ENCODE measurements at regions not wholly inside any gene's neighbourhood (a gene's known extent, or its start where the extent isn't known, plus 50 kb on each side); places are given as distances from the start of the nearest gene placed in this dataset.

- peak; percentile 62 for DNase-seq (ENCODE audit: low read depth)
Observed at GRCh38 chr9:99365233-99365980, 143.3 kb downstream of the SEC61B start.

GRCh38 chr9:99366183-99366582 is 144.1 kb downstream of the SEC61B start:
- no peak for DNase-seq (ENCODE audit: low read depth)

- DNase-seq (ENCODE audit: low read depth), result no peak
Observed at GRCh38 chr9:99366621-99367020, 144.5 kb downstream of the SEC61B start.

DNA sequence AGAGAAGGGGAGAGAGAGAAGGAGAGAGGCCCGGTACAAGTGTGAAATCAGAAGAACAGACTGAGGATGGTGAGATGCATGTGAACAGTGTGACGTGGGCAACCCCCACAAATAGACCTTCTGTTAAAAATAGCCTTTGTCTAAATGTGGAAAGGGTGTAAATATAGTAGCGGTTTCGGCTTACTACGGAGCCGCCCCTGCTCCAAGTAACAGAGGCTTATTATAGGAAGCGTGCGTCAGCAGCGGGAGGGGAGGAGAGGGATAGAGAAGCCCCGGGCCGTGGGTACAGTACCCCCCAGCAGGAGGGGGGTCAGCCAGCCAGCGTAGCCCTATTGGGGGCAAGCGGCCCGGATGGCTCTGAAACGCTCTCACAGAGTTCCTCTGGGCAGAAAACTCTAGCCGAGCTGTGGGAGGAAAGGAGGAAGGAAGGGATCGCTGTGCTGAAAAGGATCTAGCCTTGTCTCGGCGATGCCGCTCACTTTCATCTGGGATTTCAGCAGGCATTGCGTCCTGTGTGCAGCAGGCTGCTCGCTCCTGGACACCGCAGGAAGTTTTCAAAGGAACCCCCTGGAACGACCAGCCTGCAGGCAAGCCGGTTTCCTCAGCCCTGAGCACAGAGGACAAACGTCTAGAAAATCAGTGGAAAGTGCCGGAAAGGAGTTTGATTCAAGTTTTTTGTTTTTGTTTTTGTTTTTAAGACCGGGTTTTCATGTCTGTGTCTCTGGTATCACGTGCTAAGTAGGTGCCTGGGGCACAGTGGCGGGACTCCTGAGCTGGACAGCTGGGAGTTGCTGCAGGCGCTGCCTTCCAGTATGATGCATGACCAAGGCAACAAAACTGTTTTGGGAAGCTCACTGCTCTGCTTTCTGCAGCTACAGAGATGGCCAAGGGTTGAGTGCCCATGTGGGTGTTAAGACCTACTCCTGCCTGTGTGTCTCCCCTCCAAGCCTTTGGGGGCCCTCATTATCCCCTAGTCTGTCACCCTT is 146.6 kb downstream of the SEC61B start:
- peak; percentile 64 for DNase-seq (ENCODE audit: low read depth)

GRCh38 chr9:99369327-99369722 is 147.2 kb downstream of the SEC61B start:
- DNase-seq (ENCODE audit: low read depth), result no peak

- no peak for DNase-seq (ENCODE audit: low read depth)
Observed at GRCh38 chr9:99370376-99370775, 148.3 kb downstream of the SEC61B start.

DNA sequence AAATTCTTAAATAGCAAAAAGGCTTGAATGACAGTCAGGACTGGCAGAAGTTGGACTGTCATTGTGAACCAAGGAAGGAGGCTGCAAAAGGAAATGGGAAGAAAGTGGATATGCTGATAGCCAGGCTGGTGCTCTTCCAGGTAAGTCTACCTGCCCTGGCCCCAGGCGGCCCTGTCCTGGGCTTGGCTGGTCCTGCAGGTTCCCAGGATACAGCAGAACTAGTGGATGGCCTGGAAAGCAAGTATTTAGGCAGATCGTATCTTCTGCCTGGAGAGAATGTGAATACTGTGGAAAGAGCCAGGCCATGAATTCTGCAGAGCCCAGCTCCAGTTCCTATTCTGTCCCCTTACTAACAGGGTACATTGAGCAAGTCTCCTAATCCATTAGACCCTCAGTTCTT is 149.3 kb downstream of the SEC61B start:
- no peak for DNase-seq (ENCODE audit: low read depth)

GRCh38 chr9:99373912-99374311 is 151.8 kb downstream of the SEC61B start:
- no peak for DNase-seq (ENCODE audit: low read depth)

- no peak for DNase-seq (ENCODE audit: low read depth)
Observed at GRCh38 chr9:99374793-99375192, 152.7 kb downstream of the SEC61B start.

DNA sequence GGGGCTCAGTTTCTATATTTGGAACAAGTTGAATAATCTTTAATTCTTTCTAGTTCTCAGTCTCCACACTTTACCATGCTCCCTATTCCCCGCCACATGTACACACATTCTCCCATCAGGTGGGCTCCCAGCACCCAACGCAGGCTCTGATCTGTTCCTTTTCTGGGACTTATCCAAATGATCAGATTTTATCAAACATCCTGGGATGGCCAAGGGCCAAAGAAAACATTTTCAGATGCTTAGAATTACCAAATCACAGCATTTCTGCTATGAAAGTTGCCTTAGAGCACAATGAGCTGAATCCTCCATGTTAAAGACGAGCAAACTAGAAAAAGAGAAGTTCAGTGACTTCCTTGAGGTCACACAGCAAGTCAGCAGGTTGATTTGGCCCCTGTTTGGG is 153.4 kb downstream of the SEC61B start:
- no peak for DNase-seq (ENCODE audit: low read depth)

DNA sequence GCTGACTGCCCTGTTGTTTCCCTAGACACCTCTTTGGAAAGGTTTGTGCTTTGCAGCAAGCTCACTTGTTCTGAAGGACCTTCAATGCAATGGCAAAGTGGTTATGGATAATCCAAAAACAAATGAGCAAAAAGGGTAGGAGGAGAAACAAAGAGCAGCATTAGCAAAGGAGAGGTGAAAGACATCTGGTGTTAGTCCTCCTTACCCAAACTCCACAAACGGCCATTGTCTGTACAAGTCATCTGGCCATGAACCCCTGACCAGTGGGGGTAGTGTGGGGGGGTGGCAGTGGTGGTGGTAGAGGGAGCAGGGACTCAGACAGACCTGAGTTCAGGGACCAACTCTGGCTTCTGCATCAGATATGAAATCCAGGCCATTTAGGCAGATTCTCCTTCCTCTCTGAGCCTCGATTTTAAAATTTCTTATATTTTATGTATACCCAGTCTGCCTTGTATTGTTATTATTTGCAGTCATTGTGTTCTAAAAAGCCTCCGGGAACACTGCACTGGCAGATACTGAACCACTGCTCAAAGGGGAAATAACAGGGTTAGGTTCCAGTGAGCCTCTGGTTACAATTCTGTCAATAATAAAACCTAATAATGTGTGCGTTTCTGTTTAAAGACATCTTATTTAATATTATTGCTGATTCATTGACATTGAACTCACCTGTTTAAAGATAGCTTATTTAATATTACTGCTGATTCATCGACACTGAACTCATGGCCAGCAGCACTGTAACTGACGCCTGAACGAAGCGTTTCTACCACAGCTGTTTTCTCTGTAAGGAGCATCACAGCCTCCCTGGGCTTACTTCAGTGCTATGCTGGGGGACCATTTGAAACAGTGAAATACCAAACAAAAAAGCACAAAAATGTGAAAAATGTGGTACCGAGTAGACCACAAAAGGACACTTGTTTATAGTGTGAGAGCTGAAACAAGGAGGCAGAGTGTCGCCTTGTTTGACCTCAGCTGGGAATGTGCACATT is 156.0 kb downstream of the SEC61B start:
- no peak for DNase-seq (ENCODE audit: low read depth)

DNA sequence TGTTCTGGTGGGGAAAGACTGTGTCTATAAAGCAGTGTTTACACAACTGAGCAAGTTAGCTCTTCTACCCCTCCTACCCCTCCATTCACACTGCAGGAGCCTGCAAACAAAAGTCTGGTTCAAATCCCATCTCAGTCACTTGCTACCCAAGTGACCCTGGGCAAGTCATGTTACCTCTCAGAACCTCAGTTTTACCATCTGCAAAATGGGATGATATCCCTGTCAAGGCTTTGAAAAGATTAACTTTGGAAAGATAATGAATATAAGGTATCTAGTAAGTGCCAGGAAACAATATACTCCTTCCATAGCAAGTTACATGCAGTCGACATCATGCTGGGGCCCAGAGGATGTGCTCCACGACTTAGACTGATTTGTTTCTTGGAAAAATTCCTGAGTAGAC is 161.5 kb downstream of the SEC61B start:
- DNase-seq (ENCODE audit: low read depth), result no peak

GRCh38 chr9:99385215-99385614 is 163.1 kb downstream of the SEC61B start:
- no peak for DNase-seq (ENCODE audit: low read depth)

DNA sequence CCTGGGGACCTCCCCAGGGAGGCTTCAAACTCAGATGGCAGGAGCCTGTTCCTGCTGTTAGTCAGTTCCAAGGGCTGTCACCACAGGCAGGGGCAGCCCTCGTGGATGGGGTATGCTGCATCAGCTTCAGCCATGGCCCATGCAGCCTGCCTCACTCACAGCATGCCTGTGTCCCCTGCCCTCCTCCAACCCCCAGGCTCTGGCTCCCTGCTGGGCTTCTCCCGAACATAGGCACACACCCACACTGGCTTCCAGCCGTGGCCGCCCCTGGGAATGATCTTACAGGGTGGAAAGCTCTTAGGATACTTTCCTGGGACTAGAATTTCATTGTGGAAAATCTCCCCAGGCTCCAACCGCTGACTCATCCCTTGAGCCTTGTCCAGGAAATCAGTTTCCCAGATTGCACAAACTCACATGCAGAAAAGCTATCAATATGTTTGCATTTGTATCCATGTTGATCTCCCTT is 163.8 kb downstream of the SEC61B start:
- DNase-seq (ENCODE audit: low read depth), result peak; percentile 13

- no peak for DNase-seq (ENCODE audit: low read depth)
Observed at GRCh38 chr9:99387431-99387830, 165.3 kb downstream of the SEC61B start.

GRCh38 chr9:99389087-99390033 is 167.3 kb downstream of the SEC61B start:
- peak; percentile 15 for DNase-seq (ENCODE audit: low read depth)

- no peak for DNase-seq (ENCODE audit: low read depth)
Observed at GRCh38 chr9:99391937-99392594, 170.0 kb downstream of the SEC61B start.

DNA sequence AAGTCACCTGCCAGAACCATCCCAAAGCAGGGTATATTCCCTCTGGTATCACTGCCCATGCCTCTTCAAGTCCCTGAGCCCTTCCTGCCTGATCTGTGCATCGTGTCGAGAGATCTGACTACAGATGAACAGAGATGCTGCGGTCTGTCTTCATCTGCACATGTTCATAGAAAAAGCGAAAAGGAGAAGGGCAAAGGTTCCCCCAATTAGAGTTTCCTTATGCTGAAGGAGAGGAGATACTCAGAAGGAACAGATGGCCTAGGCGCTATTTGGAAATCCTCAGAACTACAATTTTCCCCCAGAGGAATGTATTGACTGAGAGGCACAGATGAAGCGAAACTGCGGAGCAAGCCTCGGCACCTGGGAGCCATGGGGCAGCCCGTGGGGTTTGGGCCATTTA is 170.9 kb downstream of the SEC61B start:
- DNase-seq (ENCODE audit: low read depth), result no peak

DNA sequence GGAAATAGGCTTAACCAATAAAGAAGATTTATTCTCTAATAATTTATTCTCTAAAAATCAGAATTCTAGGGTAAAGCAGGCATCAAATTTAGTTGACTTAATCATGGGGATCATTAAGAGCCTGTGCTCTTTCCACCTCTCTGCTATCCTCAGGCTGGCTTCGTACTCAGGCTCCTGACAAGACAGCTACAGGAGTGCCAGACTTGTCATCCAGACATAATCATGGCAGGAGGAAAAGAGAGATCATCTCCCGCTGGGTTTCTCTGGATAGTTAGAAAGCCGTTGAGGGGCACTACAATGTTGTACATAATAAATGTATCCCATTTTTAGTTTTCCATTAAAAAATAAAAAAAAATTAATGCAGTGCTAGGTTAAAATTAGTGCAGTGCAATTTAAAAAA is 171.9 kb downstream of the SEC61B start:
- DNase-seq (ENCODE audit: low read depth), result no peak

Measured in HT1080 (cell line).